NCI-H446 treated with DMSO at 0.1 percent for 48 hours (cell line): ENCODE measurements at regions not wholly inside any gene's neighbourhood (a gene's known extent, or its start where the extent isn't known, plus 50 kb on each side); places are given as distances from the start of the nearest gene placed in this dataset.
A peak's percentile ranks its signal among the peaks of the same experiment; 100 is the strongest.
"Not testable (repeated sequence)": the region's sequence is repeated elsewhere in the genome, so short reads cannot be mapped to it uniquely, and the experiment has no call there.

ENCODE experiments used
- DNase-seq: peaks from one replicate; lab custom pipeline; 2025; lab: John Stamatoyannopoulos, UW

DNA sequence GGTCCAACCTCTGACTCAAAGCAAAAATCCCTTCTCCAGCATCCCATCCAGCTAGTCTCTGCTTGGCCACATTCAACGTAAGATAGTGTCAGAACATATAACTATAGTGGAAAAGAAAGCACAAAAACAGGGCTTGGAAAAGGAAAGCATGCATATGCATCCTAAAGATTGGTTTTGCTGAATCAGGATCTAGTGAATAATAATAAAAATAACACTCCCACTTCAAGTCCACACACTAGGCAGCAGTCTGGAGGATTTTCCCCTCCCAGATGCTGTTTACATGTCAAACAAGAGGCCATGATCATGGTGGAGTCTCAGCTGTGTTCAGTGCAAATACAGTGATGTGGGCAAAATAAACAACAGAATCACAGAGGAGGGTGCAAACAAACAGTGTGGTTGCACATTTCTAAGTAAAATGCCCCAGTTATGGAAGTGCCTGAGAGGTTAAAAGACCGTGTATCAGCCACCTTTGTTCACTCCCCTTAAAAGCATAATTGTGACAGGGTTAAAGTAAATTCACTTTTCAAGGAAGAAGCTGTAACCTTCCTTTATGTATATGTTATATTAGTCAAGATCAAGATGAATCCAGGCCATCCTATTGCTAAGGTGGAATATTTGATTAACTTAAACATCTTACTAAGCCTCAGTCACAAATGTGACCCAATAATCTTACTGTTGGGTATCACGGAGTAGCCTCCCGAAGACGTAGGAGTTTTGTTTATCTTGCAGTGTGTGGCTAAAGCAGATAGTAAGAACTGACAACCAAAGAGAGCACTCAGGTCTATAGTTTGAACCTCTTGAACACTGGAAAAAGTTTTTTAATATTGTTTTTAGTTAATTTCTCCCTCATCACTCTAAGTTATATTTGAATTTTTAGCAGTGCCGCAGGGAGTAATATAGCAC, 424.5 kb downstream of the SOX2 start:
- DNase-seq = no peak

GRCh38 chr3:182138393-182138792, 426.7 kb downstream of the SOX2 start:
- no peak for DNase-seq

DNA sequence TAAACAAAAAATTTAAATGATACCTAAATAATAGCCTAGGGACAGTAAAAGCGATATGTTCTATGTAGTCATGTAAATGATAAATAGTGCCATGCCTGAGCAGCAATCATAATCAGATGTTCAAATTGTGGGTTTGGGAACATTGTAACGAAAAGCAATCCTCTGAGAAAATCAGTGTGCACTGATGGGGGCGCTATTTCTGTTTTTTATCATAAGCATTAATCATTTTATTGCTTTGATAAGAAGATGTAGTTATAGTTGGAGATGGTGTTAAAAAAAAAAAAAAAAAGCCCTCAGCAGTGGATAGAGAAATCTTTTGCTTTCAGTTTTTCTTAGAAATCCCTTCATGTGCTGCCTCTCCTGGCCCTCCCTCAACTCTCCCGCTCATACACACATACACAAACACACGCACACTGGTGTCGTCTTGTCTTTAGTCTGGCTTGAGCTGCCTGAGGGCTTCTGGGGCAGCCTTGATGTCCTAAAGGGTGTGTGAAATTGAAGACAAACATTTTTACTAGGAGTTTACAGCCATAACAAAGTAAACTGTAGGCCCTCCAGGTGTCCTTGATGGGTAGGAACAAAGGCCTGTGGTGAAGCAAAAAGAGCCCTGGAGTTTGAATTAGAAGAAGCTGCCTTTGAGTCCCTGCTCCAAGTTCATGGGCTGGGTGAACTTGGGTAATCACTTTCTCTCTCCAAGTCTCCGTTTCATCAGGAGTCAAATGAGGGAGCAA, 428.1 kb downstream of the SOX2 start:
- DNase-seq = no peak

GRCh38 chr3:182142928-182143327, 431.2 kb downstream of the SOX2 start:
- DNase-seq = no peak

GRCh38 chr3:182143903-182144302, 432.2 kb downstream of the SOX2 start:
- DNase-seq = no peak

- DNase-seq = no peak
These were observed 436.6 kb downstream of the SOX2 start for GRCh38 chr3:182148360-182148759.

- no peak for DNase-seq
These were observed 437.9 kb downstream of the SOX2 start for GRCh38 chr3:182149594-182149993.

GRCh38 chr3:182156326-182156725, 444.6 kb downstream of the SOX2 start:
- DNase-seq = not testable (repeated sequence)

DNA sequence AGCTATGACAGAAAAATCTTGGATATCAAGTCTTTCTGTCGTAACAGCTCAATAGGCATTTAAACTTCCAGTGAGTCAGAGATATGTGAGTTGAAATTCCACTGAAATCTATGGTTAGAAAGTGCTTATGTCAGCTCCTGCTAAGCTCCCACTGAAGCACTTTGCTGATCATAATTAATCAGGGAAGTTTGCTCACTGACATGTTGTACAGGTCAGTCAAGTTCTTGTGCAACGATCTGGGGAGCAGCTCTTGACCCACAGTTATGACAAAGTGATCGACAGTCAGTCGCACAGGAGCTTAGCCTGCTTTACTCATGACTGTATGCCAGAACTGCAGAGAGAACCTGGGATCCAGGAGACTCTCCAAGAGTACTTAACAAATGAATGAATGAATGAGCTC, 453.5 kb downstream of the SOX2 start:
- DNase-seq = no peak

GRCh38 chr3:182172534-182172933, 460.8 kb downstream of the SOX2 start:
- no peak for DNase-seq

DNA sequence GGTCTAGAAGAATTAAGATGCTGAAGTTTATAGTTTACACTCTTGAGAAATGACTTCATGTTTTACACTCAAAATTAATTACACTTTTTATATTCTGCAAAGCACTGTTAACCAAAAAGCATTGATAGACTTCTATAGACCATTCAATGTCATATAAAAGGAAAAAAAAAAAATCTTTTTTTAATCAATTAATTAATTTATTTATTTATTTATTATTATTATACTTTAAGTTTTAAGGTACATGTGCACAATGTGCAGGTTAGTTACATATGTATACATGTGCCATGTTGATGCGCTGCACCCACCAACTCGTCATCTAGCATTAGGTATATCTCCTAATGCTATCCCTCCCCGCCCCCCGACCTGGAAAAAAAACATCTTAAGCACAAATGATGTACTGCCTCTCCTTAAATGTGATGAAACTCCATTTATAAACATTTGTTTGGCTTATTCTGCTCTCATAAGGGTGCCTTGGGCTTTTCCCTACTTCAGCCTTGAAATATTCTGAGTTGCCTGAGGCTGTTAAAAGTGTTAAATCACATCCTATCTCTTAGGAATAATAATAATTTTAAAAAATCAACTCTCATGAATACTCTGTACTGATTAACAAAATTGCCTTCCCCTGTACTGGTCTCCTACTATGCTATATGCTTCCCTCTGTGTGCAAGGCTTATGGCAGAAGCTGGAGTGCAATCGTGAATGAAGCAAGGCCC, 466.9 kb downstream of the SOX2 start:
- DNase-seq = no peak

- no peak for DNase-seq
These were observed 467.9 kb downstream of the SOX2 start for GRCh38 chr3:182179631-182180030.

- DNase-seq = no peak
These were observed 469.1 kb downstream of the SOX2 start for GRCh38 chr3:182180654-182181385.

GRCh38 chr3:182182531-182182968, 470.8 kb downstream of the SOX2 start:
- peak; percentile 9 for DNase-seq

DNA sequence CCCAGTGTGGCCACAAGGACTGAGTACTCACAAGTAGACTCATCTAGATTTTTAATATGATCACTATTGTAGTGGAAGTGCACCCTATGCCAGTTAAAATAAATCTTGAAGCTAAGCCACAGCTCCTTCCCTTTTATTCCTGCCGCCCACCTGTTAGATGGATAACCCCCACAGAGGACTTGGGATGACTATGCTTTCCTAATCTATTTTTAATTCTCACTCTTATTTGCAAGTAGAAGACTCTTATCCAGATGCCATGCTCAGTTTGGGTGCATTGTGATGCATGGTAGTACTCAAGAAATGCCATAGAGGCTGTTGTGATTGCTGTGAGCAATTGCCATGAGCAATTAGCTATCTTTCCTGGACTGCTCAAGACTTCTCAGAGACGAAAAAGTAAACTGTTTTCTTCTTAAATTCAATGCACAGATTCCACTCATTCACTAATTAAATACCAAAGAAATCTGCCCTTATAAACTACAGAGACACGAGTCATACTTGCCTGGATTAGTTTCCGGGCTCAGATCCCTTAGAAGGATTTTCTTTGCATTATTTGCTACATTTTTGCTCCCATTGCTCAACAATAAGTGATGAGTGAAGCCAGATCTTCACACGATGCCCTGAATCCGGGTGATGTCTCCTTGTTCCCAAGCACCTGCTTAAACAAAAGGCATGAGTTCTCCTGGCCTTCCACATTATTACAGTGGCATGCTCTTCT, 472.1 kb downstream of the SOX2 start:
- DNase-seq = no peak

- no peak for DNase-seq
These were observed 473.6 kb downstream of the SOX2 start for GRCh38 chr3:182185313-182185712.

- DNase-seq = no peak
These were observed 478.3 kb downstream of the SOX2 start for GRCh38 chr3:182190056-182190455.

GRCh38 chr3:182198345-182198744, 486.6 kb downstream of the SOX2 start:
- no peak for DNase-seq

GRCh38 chr3:182201456-182202168, 489.9 kb downstream of the SOX2 start:
- DNase-seq = no peak

GRCh38 chr3:182212479-182213076, 500.9 kb downstream of the SOX2 start:
- peak; percentile 97 for DNase-seq
